Hepatic stellate cell (primary cell): ENCODE measurements at regions not wholly inside any gene's neighbourhood (a gene's known extent, or its start where the extent isn't known, plus 50 kb on each side); places are given as distances from the start of the nearest gene placed in this dataset.
"Not testable (repeated sequence)": the region's sequence is repeated elsewhere in the genome, so short reads cannot be mapped to it uniquely, and the experiment has no call there.

Experiments used
- DNase-seq: peaks from one replicate; pipeline ENCODE4 v3.0.0; 2011; ENCODE audit warnings: low spot score

DNA sequence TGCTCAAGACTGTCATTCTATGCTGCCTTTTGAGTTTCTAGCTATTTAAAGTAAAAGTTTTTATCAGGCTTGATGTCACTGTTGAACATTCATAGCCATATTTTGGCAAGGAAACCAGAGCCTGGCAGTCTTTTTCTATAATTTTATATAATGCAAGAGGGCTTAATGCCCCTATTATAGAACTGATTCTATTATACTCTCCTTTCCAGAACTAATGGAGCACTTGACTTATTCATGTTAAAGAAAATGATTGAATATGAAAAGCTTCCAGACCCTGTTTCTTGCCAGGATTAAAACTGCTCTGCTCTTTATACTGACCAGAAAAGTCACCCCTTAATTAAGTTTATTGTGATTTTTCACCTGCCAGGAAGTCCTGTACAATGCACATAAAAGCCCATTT, 337.6 kb upstream of the CHRM2 start:
- no peak for DNase-seq

DNA sequence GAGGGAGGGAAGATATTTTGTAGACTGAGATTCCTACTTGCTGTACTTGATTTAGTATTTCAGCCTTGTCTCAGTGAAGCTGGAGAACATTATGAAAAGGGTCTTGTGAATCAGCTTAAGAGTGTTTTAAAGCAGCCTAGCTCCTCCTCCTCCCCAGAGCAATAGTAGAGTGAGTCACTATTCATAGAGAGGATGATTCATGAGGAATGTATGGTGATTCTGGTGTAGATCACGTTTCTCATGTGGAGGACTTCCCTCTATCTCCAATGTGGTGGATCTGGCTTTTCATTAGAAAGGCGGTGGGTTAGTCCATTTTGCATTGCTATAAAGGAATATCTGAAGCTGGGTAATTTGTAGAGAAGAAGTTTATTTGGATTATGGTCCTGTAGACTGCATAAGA, 340.1 kb upstream of the CHRM2 start:
- peak; percentile 61 for DNase-seq

DNA sequence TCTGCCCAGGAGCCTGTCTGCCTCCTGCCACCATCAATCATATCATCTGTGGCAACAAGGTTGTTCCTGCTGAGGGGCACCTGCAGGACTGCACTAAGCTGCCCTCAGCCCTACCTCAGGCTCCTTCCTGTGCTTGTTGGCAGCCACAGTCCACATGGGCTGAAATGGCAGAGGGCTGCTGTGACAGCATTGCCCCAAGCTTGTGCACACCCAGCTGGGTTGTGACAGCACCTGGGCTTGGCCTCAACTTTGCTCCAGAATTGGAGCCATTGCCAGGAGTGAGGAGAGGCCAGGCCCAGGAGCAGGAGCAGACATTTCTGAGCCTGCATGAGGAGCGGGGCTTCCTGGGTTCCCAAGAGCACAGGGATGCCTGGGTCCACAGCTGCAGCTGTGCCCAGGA, 340.9 kb upstream of the CHRM2 start:
- DNase-seq: no peak

DNA sequence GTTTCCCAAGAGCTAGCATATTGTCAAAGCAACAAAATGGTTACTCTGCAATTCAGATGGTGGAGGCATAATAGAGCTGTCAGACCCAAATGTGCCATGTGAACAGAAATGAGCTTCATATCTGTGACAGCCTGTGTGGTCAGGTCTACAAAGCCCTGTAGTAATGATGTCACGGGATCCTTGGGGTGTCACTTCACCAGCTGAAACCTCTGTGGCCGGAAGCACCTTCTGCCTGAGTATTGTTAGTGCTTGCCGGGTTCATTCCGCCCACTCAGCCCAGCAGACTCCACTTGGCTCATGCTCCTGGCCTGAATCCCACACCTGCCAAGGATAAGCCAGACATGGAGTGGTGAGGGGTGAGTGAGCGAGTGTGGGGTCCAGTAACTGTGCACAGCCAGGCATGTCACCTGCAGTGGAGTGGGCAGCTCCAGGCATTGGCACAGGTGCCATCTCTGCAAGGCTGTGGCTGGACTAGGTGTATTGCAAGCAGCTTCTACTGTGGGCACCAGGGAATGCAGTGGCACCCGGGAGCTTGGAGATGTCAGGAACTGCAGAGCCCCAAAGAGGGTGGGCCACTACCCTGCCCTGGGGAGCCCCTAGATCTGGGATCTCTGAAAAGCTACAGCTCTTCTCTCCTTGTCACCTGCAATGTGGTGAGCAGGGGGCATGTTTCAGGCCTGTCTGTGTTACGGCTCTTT, 341.9 kb upstream of the CHRM2 start:
- no peak for DNase-seq

GRCh38 chr7:136523571-136523970, 344.9 kb upstream of the CHRM2 start:
- DNase-seq: no peak

GRCh38 chr7:136517971-136518370, 350.5 kb upstream of the CHRM2 start:
- DNase-seq: no peak

- DNase-seq: no peak
These were observed 353.7 kb upstream of the CHRM2 start for GRCh38 chr7:136514776-136515175.

DNA sequence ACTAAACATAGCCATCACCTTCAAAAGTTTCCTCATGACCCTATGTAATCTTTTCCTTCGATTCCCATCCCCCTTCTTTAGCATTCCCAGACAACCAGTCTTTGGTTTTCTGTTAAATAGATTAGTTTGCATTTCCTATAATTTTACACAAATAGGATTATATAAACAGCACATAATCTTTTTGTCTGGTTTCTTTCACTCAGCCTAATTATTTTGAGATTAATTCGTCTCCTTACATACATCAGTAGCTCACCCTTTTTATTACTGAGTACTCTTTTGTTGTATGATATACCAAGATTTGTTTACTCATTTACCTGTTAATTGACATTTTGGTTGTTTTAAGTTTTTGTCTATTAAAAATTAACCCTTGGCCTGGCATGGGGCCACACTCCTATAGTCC, 354.7 kb upstream of the CHRM2 start:
- DNase-seq: no peak

- no peak for DNase-seq
These were observed 359.0 kb upstream of the CHRM2 start for GRCh38 chr7:136509466-136509865.

- DNase-seq: peak; percentile 9
These were observed 366.3 kb upstream of the CHRM2 start for GRCh38 chr7:136502162-136502561.

DNA sequence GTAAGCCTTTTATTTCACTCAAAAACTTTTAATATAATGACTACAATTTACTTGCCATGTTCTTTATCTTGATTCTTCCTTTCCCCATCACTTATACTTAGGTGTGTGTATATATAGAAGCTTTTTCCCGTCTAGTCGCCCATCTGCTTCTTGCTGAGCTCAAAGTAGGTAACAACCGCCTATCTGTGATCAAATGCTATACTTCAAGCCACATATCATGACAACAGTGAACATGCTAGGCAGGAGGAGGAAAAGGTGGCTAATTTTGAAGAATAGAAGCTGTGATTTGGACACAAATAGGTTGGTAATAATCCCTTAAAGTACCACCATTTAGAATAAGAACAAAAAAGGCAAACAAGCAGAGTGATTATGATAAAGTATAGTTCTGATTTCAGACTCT, 367.3 kb upstream of the CHRM2 start:
- no peak for DNase-seq

DNA sequence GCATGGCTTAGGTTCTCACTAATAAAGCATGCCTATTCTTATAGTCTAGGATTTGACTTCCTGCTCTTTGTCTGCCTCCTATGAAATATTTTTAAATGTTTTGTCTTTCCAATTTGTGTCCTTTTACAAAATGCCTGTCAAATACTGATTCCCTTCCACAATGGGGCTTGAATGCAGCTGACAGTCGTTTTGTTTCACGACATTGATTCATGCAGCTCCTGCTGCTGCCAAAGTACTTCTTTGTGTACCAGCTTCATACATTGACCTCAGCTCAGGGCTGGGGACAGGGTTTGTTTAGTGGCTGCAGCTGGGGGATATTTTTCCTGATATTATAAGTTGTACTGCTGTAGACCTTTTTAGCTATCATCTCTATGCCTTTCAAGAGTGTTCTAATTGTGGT, 371.9 kb upstream of the CHRM2 start:
- no peak for DNase-seq

GRCh38 chr7:136495081-136495480, 373.4 kb upstream of the CHRM2 start:
- no peak for DNase-seq

DNA sequence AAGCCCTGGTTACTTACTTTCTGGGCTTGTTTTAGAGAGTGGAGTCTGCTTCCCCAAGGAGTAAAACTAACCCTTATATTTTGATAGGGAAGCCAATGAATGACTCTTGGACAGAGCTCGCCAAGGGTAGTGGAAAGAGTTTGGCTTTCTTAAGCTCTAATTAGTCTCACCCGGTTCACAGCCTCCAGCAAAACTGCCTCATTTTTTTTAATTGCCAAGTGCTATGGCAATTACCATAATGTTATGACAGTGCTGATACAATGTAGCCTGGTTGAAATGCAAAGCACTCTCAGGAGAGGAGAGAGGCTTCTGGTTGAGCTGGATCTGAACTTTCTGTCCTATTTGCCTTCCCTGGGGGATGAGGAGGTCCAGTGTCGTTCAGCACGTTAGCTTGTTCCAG, 376.1 kb upstream of the CHRM2 start:
- no peak for DNase-seq

GRCh38 chr7:136489808-136490207, 378.6 kb upstream of the CHRM2 start:
- DNase-seq: no peak

DNA sequence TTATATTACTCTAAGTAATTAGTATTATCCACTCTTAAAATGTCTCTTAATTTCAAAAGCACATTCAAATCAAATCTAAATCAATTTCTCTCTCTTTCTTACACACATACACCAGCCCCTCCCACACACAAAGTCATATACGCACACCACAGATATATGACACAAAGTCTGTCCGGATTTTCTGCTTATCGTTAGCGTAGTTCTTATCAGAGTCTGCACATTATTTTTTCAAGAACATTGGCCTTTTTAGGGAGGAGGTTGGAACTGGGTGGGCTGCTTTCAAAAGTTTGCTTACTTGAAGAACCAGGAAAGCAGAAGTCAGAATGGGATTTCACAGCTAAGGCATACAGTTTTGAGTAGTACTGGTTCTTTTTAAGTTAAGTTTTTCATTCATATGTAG, 387.6 kb upstream of the CHRM2 start:
- DNase-seq: no peak

DNA sequence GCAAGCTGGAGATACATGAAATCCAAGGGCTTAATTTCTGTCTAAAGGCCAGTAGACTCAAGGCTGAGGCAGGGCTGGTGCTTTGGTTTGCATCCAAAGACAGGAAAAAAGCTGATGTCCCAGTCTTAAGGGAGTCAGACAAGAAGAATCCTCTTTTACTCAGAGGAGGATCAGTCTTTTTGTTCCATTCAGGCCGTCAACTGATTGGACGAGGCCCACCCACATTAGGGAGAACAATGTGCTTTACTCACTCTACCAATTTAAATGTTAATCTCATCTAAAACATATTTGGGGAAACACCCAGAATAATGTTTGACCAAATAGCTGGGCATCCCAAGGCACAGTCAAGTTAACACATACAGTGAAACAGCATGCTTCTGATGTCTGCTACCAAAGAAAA, 388.5 kb upstream of the CHRM2 start:
- no peak for DNase-seq

GRCh38 chr7:136470179-136470578, 398.3 kb upstream of the CHRM2 start:
- DNase-seq: no peak

DNA sequence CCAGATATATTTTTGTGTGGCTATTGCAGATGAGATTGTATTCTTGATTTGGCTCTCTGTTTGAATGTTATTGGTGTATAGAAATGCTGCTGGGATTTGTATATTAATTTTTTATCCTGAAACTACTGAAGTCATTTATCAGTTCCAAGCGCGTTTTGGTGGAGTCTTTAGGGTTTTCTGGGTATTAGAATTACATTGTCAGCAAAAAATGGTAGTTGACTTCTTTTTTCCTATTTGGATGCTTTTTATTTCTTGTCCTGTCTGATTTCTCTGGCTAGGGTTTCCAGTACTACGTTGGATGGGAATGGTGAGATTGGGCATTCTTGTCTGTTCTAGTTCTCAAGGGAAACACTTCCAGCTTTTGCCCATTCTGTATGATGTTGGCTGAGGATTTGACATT, 415.5 kb upstream of the CHRM2 start:
- no peak for DNase-seq

- no peak for DNase-seq
These were observed 421.7 kb upstream of the CHRM2 start for GRCh38 chr7:136446751-136447150.

DNA sequence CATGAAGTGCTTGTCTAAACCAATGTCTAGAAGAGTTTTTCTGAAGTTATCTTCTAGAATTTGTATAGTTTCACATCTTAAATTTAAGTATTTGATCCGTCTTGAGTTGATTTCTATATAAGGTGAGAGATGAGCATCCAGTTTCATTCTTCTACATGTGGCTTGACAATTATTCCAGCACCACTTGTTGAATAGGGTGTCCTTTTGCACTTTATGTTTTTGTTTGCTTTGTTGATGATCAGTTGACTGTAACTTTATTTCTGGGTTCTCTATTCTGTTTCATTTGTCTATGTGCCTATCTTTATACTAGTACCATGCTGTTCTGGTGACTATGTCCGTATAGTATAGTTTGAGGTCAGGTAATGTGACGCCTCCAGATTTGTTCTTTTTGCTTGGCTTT, 426.6 kb upstream of the CHRM2 start:
- DNase-seq: no peak

- DNase-seq: not testable (repeated sequence)
These were observed 436.7 kb upstream of the CHRM2 start for GRCh38 chr7:136431736-136432135.

DNA sequence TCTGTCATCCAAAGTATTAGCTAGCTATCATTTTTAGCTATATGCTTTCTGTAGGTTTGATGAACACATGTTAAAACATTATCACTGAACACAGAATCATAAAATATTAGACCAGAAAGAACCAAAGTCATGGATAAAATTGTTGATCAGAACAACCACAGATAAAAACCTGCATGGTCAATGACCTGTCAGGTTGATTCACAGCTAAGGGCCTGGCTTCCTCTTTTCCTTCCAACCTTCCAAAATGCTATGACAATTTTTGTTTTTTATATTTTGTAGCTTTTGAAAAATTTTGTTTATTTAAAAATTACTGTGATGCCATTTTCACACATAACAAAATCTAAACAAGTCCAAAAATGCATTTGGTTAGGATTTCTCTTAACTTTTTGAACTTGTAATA, 444.4 kb upstream of the CHRM2 start:
- no peak for DNase-seq

GRCh38 chr7:136419740-136420139, 442.6 kb upstream of the MTPN start:
- not testable (repeated sequence) for DNase-seq

- no peak for DNase-seq
These were observed 435.8 kb upstream of the MTPN start for GRCh38 chr7:136412952-136413351.
